ENCODE measurements at regions not wholly inside any gene's neighbourhood (a gene's known extent, or its start where the extent isn't known, plus 50 kb on each side); places are given as distances from the start of the nearest gene placed in this dataset.
"Not testable (repeated sequence)": the region's sequence is repeated elsewhere in the genome, so short reads cannot be mapped to it uniquely, and the experiment has no call there.

- no peak for DNase-seq (ENCODE audit: low read depth)
- no peak for TF ChIP-seq CTCF (IDR thresholded peaks at IDR 0.05; ENCODE audit: insufficient read depth, low read depth, low read length, missing control alignments)
- no peak overlapping the region for H3K4me3 ChIP-seq (ENCODE audit: low read depth, low read length)
Observed at GRCh38 chr15:60162968-60163355, 158.9 kb downstream of the FOXB1 start.

GRCh38 chr15:60165111-60165510 is 161.0 kb downstream of the FOXB1 start:
- no peak for TF ChIP-seq CTCF (IDR thresholded peaks at IDR 0.05; ENCODE audit: insufficient read depth, low read depth, low read length, missing control alignments)
- no peak for DNase-seq (ENCODE audit: low read depth)
- H3K4me3 ChIP-seq (ENCODE audit: low read depth, low read length): no peak overlapping the region

- TF ChIP-seq CTCF (IDR thresholded peaks at IDR 0.05; ENCODE audit: insufficient read depth, low read depth, low read length, missing control alignments): no peak
- H3K4me3 ChIP-seq (ENCODE audit: low read depth, low read length): no peak overlapping the region
- no peak for DNase-seq (ENCODE audit: low read depth)
Observed at GRCh38 chr15:60172143-60172542, 168.0 kb downstream of the FOXB1 start.

GRCh38 chr15:60179786-60180391 is 175.8 kb downstream of the FOXB1 start:
- DNase-seq (ENCODE audit: low read depth): peak; percentile 58
- no peak overlapping the region for H3K4me3 ChIP-seq (ENCODE audit: low read depth, low read length)
- peak; percentile 77 for TF ChIP-seq CTCF (IDR thresholded peaks at IDR 0.05; ENCODE audit: insufficient read depth, low read depth, low read length, missing control alignments)

GRCh38 chr15:60181957-60182356 is 177.8 kb downstream of the FOXB1 start:
- DNase-seq (ENCODE audit: low read depth); H3K4me3 ChIP-seq (ENCODE audit: low read depth, low read length): not testable (repeated sequence)

- no peak for TF ChIP-seq CTCF (IDR thresholded peaks at IDR 0.05; ENCODE audit: insufficient read depth, low read depth, low read length, missing control alignments)
- H3K4me3 ChIP-seq (ENCODE audit: low read depth, low read length): no peak overlapping the region
Observed at GRCh38 chr15:60183366-60183765, 179.3 kb downstream of the FOXB1 start.

GRCh38 chr15:60184579-60184978 is 180.5 kb downstream of the FOXB1 start:
- no peak overlapping the region for H3K4me3 ChIP-seq (ENCODE audit: low read depth, low read length)
- TF ChIP-seq CTCF (IDR thresholded peaks at IDR 0.05; ENCODE audit: insufficient read depth, low read depth, low read length, missing control alignments): no peak
- no peak for DNase-seq (ENCODE audit: low read depth)

More at GRCh38 chr15:60183366-60183765, 179.3 kb downstream of the FOXB1 start:
- no peak for DNase-seq (ENCODE audit: low read depth)
